ENCODE measurements at regions not wholly inside any gene's neighbourhood (a gene's known extent, or its start where the extent isn't known, plus 50 kb on each side); places are given as distances from the start of the nearest gene placed in this dataset.

DNA sequence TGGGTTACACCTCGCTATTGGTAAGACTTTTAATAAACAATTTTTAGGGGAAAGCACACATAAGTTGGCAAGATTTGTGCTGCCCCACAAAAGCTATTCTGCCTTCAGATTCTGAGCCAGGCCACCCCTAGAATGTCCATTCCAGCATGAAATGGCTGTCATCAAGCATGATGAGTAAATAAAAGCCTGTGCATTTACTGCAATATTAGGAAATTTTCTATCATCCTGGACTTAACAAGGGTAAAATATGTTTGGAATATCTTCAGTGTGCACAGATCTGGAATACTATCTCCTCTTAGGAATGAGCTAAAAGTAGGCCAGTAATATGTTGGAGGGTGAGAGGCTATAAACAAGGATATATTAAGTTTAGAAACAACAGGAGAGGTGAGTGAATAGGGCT is 510.9 kb downstream of the ANKRD50 start:
- no peak overlapping the region for H2AFZ ChIP-seq (ENCODE audit: low read length)
- H3K27me3 ChIP-seq (replicated peaks; ENCODE audit: insufficient read depth, low read length): no peaks in the 10 kb centered on the region
- TF ChIP-seq EZH2 (optimal IDR thresholded peaks at IDR 0.05; ENCODE audit: low read depth, low read length) (no peak), EZH2phosphoT487 (IDR thresholded peaks at IDR 0.05; ENCODE audit: low read length) (no peak), CTCF (IDR thresholded peaks at IDR 0.05; ENCODE audit: low read length) (no peak)

GRCh38 chr4:124202099-124202498 is 510.4 kb downstream of the ANKRD50 start:
- no peaks in the 10 kb centered on the region for H3K79me2 ChIP-seq (ENCODE audit: low read length)
- H2AFZ ChIP-seq (ENCODE audit: low read length): no peak overlapping the region
- no peak for DNase-seq
- no peaks in the 10 kb centered on the region for H3K4me1 ChIP-seq (ENCODE audit: low read length)
- no peaks in the 10 kb centered on the region for H3F3A ChIP-seq (ENCODE audit: insufficient read depth, low read length)
- H3K27ac ChIP-seq (ENCODE audit: low read length): no peak overlapping the region
- TF ChIP-seq EZH2 (optimal IDR thresholded peaks at IDR 0.05; ENCODE audit: low read depth, low read length) (no peak), EZH2phosphoT487 (IDR thresholded peaks at IDR 0.05; ENCODE audit: low read length) (no peak), CTCF (IDR thresholded peaks at IDR 0.05; ENCODE audit: low read length) (no peak)
- no peaks in the 10 kb centered on the region for H3K9me3 ChIP-seq (replicated peaks; ENCODE audit: insufficient read depth, low read length)
- H3K9ac ChIP-seq (ENCODE audit: low read length): no peak overlapping the region
- H4K20me1 ChIP-seq (ENCODE audit: insufficient read depth, low read length): no peaks in the 10 kb centered on the region
- no peaks in the 10 kb centered on the region for H3K27me3 ChIP-seq (replicated peaks; ENCODE audit: insufficient read depth, low read length)
- H3K4me3 ChIP-seq (ENCODE audit: low read length): no peak overlapping the region
- H3K4me2 ChIP-seq (ENCODE audit: low read depth, low read length): no peak overlapping the region
- no peaks in the 10 kb centered on the region for H3K36me3 ChIP-seq (replicated peaks; ENCODE audit: insufficient read depth, low read length)
- H3K9me2 ChIP-seq (replicated peaks; ENCODE audit: insufficient read depth, low read length): no peaks in the 10 kb centered on the region

More for the DNA sequence above, 510.9 kb downstream of the ANKRD50 start:
- Histone ChIP-seq H3K27ac (ENCODE audit: low read length) (no peak overlapping the region), H3K4me2 (ENCODE audit: low read depth, low read length) (no peak overlapping the region), H4K20me1 (ENCODE audit: insufficient read depth, low read length) (no peaks in the 10 kb centered on the region), H3K9ac (ENCODE audit: low read length) (no peak overlapping the region), H3K79me2 (ENCODE audit: low read length) (no peaks in the 10 kb centered on the region), H3K9me2 (replicated peaks; ENCODE audit: insufficient read depth, low read length) (no peaks in the 10 kb centered on the region), H3F3A (ENCODE audit: insufficient read depth, low read length) (no peaks in the 10 kb centered on the region), H3K4me1 (ENCODE audit: low read length) (no peaks in the 10 kb centered on the region), H3K36me3 (replicated peaks; ENCODE audit: insufficient read depth, low read length) (no peaks in the 10 kb centered on the region), H3K4me3 (ENCODE audit: low read length) (no peak overlapping the region), H3K9me3 (replicated peaks; ENCODE audit: insufficient read depth, low read length) (no peaks in the 10 kb centered on the region)
- DNase-seq: no peak

DNA sequence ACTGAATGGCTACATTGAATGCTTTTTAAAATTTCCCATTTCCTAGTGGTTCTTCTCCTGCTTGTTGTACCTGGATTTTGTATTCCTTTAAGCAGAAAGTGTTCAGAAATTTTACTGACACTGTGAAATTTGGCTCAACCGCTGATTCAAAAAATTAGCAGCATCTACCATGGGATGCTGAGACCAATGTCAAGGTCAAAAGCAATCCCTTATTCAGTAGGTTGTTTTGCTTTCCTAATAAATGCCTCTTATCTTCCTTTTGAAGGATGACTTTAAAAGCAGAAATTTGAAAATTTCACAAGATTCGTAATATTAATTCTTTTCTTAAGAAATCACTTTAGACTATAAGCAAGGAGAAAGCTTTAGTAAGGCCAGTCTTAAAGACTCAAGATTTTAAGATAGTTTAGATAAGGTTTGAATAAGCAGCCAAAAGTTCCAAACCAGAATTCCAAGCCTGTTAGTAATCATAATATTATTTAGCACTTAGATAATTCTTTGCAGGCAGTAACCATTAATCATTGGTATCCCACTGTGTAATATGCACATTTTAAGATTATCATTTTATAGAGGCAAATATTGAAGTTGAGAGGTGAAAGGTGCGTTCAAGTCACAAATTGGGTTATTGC is 508.8 kb downstream of the ANKRD50 start:
- no peak for DNase-seq
- Histone ChIP-seq H3K4me2 (ENCODE audit: low read depth, low read length) (no peak overlapping the region), H4K20me1 (ENCODE audit: insufficient read depth, low read length) (no peaks in the 10 kb centered on the region), H3K9me3 (replicated peaks; ENCODE audit: insufficient read depth, low read length) (no peaks in the 10 kb centered on the region), H3K9ac (ENCODE audit: low read length) (no peak overlapping the region), H3K27ac (ENCODE audit: low read length) (no peak overlapping the region), H2AFZ (ENCODE audit: low read length) (no peak overlapping the region), H3K4me3 (ENCODE audit: low read length) (no peak overlapping the region), H3K36me3 (replicated peaks; ENCODE audit: insufficient read depth, low read length) (no peaks in the 10 kb centered on the region), H3K9me2 (replicated peaks; ENCODE audit: insufficient read depth, low read length) (no peaks in the 10 kb centered on the region), H3F3A (ENCODE audit: insufficient read depth, low read length) (no peaks in the 10 kb centered on the region), H3K79me2 (ENCODE audit: low read length) (no peaks in the 10 kb centered on the region), H3K27me3 (replicated peaks; ENCODE audit: insufficient read depth, low read length) (no peaks in the 10 kb centered on the region), H3K4me1 (ENCODE audit: low read length) (no peaks in the 10 kb centered on the region)
- TF ChIP-seq EZH2phosphoT487 (IDR thresholded peaks at IDR 0.05; ENCODE audit: low read length) (no peak), EZH2 (optimal IDR thresholded peaks at IDR 0.05; ENCODE audit: low read depth, low read length) (no peak), CTCF (IDR thresholded peaks at IDR 0.05; ENCODE audit: low read length) (no peak)

Data from MM.1S (cell line).